MM.1S (cell line): ENCODE measurements at regions not wholly inside any gene's neighbourhood (a gene's known extent, or its start where the extent isn't known, plus 50 kb on each side); places are given as distances from the start of the nearest gene placed in this dataset.

Experiments
- DNase-seq: peaks from one replicate; pipeline ENCODE4 v3.0.0-alpha.2; 2015
- H2AFZ ChIP-seq: fragments of 300-600 bp; sonication (generic); 2 replicates; pipeline ENCODE4 v1.6.0; 2016; ENCODE audit warnings: antibody characterized with exemption, low read length
- H3F3A ChIP-seq: fragments of 300-600 bp; sonication (generic); 2 replicates; pipeline ENCODE4 v1.6.1; 2016; ENCODE audit warnings: mild to moderate bottlenecking, antibody characterized with exemption, low read length, moderate library complexity, mixed read lengths; ENCODE audit not compliant: insufficient read depth
- H3K27ac ChIP-seq: fragments of 300-600 bp; sonication (generic); 2 replicates; pipeline ENCODE4 v1.5.1; 2016; ENCODE audit warnings: mild to moderate bottlenecking, low read length
- H3K27me3 ChIP-seq: fragments of 300-600 bp; sonication (generic); replicated peaks from 2 replicates; pipeline ENCODE4 v1.6.0; 2016; ENCODE audit warnings: low read length; ENCODE audit not compliant: insufficient read depth
- H3K36me3 ChIP-seq: fragments of 300-600 bp; sonication (generic); replicated peaks from 2 replicates; pipeline ENCODE4 v1.6.1; 2016; ENCODE audit warnings: mild to moderate bottlenecking, low read length, mixed read lengths; ENCODE audit not compliant: insufficient read depth
- H3K4me1 ChIP-seq: fragments of 300-600 bp; sonication (generic); 2 replicates; pipeline ENCODE4 v1.6.1; 2016; ENCODE audit warnings: low read length, mixed read lengths
- H3K4me2 ChIP-seq: fragments of 300-600 bp; sonication (generic); 2 replicates; pipeline ENCODE4 v1.6.0; 2016; ENCODE audit warnings: low read depth, low read length
- H3K4me3 ChIP-seq: fragments of 300-600 bp; sonication (generic); 2 replicates; pipeline ENCODE4 v1.5.1; 2016; ENCODE audit warnings: low read length, mixed read lengths
- H3K79me2 ChIP-seq: fragments of 300-600 bp; sonication (generic); 2 replicates; pipeline ENCODE4 v1.6.1; 2016; ENCODE audit warnings: mixed run types, low read length, mixed read lengths
- H3K9ac ChIP-seq: fragments of 300-600 bp; sonication (generic); 2 replicates; pipeline ENCODE4 v1.6.1; 2016; ENCODE audit warnings: low read length, mixed read lengths
- H3K9me2 ChIP-seq: fragments of 300-600 bp; sonication (generic); replicated peaks from 2 replicates; pipeline ENCODE4 v1.6.1; 2016; ENCODE audit warnings: mild to moderate bottlenecking, low read length, mixed read lengths; ENCODE audit not compliant: insufficient read depth
- H3K9me3 ChIP-seq: fragments of 300-600 bp; sonication (generic); replicated peaks from 2 replicates; pipeline ENCODE4 v1.6.1; 2016; ENCODE audit warnings: mild to moderate bottlenecking, low read length, mixed read lengths; ENCODE audit not compliant: insufficient read depth
- H4K20me1 ChIP-seq: fragments of 300-600 bp; sonication (generic); 2 replicates; pipeline ENCODE4 v1.6.1; 2016; ENCODE audit warnings: mild to moderate bottlenecking, low read length, moderate library complexity, mixed read lengths; ENCODE audit not compliant: insufficient read depth
- EZH2 ChIP-seq: fragments of 300-600 bp; sonication (generic); optimal IDR thresholded peaks from 2 replicates; pipeline ENCODE3; 2017; ENCODE audit warnings: low read depth, mild to moderate bottlenecking, antibody characterized with exemption, low read length, mixed read lengths
- EZH2phosphoT487 ChIP-seq: fragments of 300-600 bp; sonication (generic); IDR thresholded peaks from 2 replicates; pipeline ENCODE4 v1.6.1; 2018; ENCODE audit warnings: antibody characterized with exemption, low read length
- TF ChIP-seq, protein P1 (sequence below): fragments of 300-600 bp; sonication (generic); IDR thresholded peaks from 2 replicates; pipeline ENCODE4 v1.5.1; 2016; ENCODE audit warnings: antibody characterized with exemption, low read length, mixed read lengths

DNA sequence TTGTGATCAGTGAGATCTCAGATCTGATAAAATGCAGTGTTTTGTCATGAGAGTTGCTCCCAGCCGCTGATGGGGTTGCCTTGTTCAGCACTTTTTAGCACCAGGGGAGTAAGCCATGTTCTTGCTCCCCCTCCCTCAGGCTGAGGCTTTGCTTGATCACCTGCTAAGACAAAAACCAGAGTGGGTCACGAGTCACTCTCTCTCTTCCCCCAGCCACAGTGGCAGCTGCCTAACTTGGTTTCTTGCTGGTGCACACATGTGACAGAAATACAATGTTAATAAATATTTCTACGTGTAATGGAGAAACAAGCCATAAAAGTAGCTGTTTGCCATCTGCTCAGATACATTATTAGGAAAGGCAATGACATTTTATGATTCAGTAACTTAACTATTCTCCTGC, 212.4 kb upstream of the DMRT1 start:
- H3K4me3 ChIP-seq: no peak overlapping the region
- no peak for TF ChIP-seq EZH2
- no peak for TF ChIP-seq EZH2phosphoT487
- TF ChIP-seq, protein P1, sequence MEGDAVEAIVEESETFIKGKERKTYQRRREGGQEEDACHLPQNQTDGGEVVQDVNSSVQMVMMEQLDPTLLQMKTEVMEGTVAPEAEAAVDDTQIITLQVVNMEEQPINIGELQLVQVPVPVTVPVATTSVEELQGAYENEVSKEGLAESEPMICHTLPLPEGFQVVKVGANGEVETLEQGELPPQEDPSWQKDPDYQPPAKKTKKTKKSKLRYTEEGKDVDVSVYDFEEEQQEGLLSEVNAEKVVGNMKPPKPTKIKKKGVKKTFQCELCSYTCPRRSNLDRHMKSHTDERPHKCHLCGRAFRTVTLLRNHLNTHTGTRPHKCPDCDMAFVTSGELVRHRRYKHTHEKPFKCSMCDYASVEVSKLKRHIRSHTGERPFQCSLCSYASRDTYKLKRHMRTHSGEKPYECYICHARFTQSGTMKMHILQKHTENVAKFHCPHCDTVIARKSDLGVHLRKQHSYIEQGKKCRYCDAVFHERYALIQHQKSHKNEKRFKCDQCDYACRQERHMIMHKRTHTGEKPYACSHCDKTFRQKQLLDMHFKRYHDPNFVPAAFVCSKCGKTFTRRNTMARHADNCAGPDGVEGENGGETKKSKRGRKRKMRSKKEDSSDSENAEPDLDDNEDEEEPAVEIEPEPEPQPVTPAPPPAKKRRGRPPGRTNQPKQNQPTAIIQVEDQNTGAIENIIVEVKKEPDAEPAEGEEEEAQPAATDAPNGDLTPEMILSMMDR: no peak
- H3K9me2 ChIP-seq: no peaks in the 10 kb centered on the region
- peaks cover 60% of the 10 kb centered on the region for H3K4me1 ChIP-seq
- peak; percentile 88 for DNase-seq
- peak overlapping the region; percentile 93 for H3K27ac ChIP-seq
- H2AFZ ChIP-seq: no peak overlapping the region
- no peaks in the 10 kb centered on the region for H3K9me3 ChIP-seq
- H3K27me3 ChIP-seq: no peaks in the 10 kb centered on the region
- H3K4me2 ChIP-seq: peak overlapping the region; percentile 46
- no peaks in the 10 kb centered on the region for H3K36me3 ChIP-seq
- H3K79me2 ChIP-seq: peaks cover 8% of the 10 kb centered on the region; the same call in 1 of the 2 replicates
- peaks cover 52% of the 10 kb centered on the region for H3F3A ChIP-seq
- H4K20me1 ChIP-seq: no peaks in the 10 kb centered on the region
- no peak overlapping the region; the same call in 1 of the 2 replicates for H3K9ac ChIP-seq

DNA sequence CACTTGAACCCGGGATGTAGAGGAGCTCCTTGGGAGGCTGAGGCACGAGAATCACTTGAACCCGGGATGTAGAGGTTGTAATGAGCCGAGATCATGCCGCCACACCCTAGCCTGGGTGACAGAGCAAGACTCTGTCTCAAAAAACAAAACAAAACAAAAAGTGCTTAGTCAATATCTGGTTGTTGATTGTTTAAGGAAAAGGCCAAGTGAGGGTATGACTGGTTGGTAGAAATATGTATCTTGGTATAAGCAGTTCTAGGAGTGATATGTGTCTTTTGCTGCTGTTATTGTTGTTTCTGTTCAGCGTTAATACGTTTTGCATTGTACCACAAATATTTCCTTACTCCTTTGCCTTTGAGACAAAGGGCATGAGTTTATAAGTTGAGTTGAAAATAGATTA, 210.7 kb upstream of the DMRT1 start:
- H3K9ac ChIP-seq: no peak overlapping the region
- H3K27ac ChIP-seq: no peak overlapping the region
- no peaks in the 10 kb centered on the region for H4K20me1 ChIP-seq
- H3K27me3 ChIP-seq: no peaks in the 10 kb centered on the region
- H3K4me1 ChIP-seq: peaks cover 49% of the 10 kb centered on the region
- TF ChIP-seq EZH2: no peak
- TF ChIP-seq EZH2phosphoT487: no peak
- TF ChIP-seq, protein P1: no peak
- no peak overlapping the region for H3K4me3 ChIP-seq
- no peak for DNase-seq
- no peaks in the 10 kb centered on the region for H3K9me3 ChIP-seq
- no peak overlapping the region for H2AFZ ChIP-seq
- no peaks in the 10 kb centered on the region for H3K36me3 ChIP-seq
- peaks cover 8% of the 10 kb centered on the region; the same call in 1 of the 2 replicates for H3K79me2 ChIP-seq
- H3K9me2 ChIP-seq: no peaks in the 10 kb centered on the region
- no peak overlapping the region for H3K4me2 ChIP-seq
- H3F3A ChIP-seq: peaks cover 38% of the 10 kb centered on the region

DNA sequence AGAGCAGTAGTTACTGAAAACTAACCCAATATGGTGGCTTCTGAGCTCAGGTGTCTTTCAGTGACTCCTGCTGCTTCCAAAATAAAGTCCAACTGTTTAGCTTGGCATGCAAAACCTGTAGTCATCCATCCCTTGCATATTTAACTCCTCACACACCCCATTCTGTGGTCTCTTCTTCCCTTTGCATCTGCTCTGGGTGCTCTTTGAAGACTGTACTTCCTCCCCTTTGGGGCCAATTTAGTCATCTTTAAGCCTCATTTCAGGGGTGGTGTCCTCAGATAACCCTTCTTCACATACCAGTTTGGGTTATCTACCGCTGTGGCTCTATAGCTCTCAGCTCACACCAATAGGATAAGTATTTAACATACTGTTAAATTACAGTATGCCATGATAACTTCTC, 209.9 kb upstream of the DMRT1 start:
- peaks cover 30% of the 10 kb centered on the region for H3F3A ChIP-seq
- DNase-seq: no peak
- no peak overlapping the region for H3K9ac ChIP-seq
- H2AFZ ChIP-seq: no peak overlapping the region
- H3K9me3 ChIP-seq: no peaks in the 10 kb centered on the region
- TF ChIP-seq EZH2phosphoT487: no peak
- no peak for TF ChIP-seq EZH2
- TF ChIP-seq, protein P1: no peak
- peaks cover 49% of the 10 kb centered on the region for H3K4me1 ChIP-seq
- H3K4me2 ChIP-seq: no peak overlapping the region
- no peaks in the 10 kb centered on the region for H3K27me3 ChIP-seq
- no peaks in the 10 kb centered on the region for H4K20me1 ChIP-seq
- H3K79me2 ChIP-seq: peaks cover 8% of the 10 kb centered on the region; the same call in 1 of the 2 replicates
- no peak overlapping the region for H3K27ac ChIP-seq
- H3K9me2 ChIP-seq: no peaks in the 10 kb centered on the region
- no peak overlapping the region for H3K4me3 ChIP-seq
- no peaks in the 10 kb centered on the region for H3K36me3 ChIP-seq
